ENCODE measurements at regions not wholly inside any gene's neighbourhood (a gene's known extent, or its start where the extent isn't known, plus 50 kb on each side); places are given as distances from the start of the nearest gene placed in this dataset.

DNA sequence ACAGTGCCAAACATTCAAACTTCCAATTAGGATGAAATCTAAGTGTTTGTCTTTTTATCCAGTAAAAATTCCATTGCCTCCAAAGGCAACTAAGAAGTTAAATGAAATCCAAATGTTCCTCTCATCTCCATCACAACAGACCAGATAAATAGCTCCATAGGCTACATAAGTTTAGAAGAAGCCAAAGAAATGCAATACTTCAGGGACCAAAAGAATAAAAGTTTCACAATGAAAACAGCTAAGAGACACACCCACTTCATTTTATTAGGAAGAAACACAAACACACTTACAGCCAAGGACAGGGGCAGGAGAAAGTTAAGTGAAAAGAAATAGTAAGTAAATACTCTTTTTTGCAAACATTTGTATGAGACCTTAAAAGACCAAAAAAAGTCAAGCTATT is 88.5 kb upstream of the CCDC150 start:
- Histone ChIP-seq H3K9ac (ENCODE audit: low read length) (no peak overlapping the region), H3F3A (ENCODE audit: insufficient read depth, low read length) (no peaks in the 10 kb centered on the region), H3K27me3 (ENCODE audit: insufficient read depth, low read length) (no peaks in the 10 kb centered on the region), H3K36me3 (ENCODE audit: insufficient read depth, low read length) (no peaks in the 10 kb centered on the region), H3K27ac (ENCODE audit: low read depth, low read length, poor library complexity, severe bottlenecking) (no peak overlapping the region), H3K9me2 (ENCODE audit: low read depth, low read length) (no peaks in the 10 kb centered on the region), H3K4me1 (ENCODE audit: insufficient read depth, low read length, severe bottlenecking) (no peaks in the 10 kb centered on the region), H4K20me1 (ENCODE audit: insufficient read depth, low read length) (no peaks in the 10 kb centered on the region), H3K4me2 (ENCODE audit: low read length) (no peak overlapping the region), H2AFZ (ENCODE audit: low read length) (no peak overlapping the region), H3K79me2 (ENCODE audit: insufficient read depth, low read length) (no peaks in the 10 kb centered on the region), H3K4me3 (ENCODE audit: low read depth, low read length, poor library complexity, severe bottlenecking) (no peak overlapping the region), H3K9me3 (ENCODE audit: low read length) (no peaks in the 10 kb centered on the region)
- no peak for TF ChIP-seq EZH2 (IDR thresholded peaks at IDR 0.05; ENCODE audit: borderline replicate concordance, low read length)

DNA sequence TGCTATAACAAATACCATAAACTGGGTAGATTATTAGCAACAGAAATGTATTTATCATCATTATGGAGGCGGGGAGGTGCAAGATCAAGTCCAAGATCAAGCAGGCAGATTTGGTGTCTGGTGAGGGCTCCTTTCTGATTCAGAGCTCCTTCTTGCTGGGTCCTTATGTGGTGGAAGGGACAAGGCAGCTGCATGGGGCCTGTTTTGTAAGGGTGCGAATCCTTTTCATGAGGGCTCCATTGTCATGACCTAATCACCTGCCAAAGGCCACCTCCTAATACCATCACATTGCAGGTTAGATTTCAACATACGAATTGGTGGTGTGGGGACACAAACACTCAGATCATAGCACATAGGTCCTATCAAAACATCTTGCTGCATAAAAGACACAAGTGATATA is 84.4 kb upstream of the CCDC150 start:
- Histone ChIP-seq H3K9ac (ENCODE audit: low read length) (no peak overlapping the region), H3K9me3 (ENCODE audit: low read length) (no peaks in the 10 kb centered on the region), H3F3A (ENCODE audit: insufficient read depth, low read length) (no peaks in the 10 kb centered on the region), H3K27ac (ENCODE audit: low read depth, low read length, poor library complexity, severe bottlenecking) (no peak overlapping the region), H3K9me2 (ENCODE audit: low read depth, low read length) (no peaks in the 10 kb centered on the region), H3K36me3 (ENCODE audit: insufficient read depth, low read length) (no peaks in the 10 kb centered on the region), H4K20me1 (ENCODE audit: insufficient read depth, low read length) (no peaks in the 10 kb centered on the region), H3K4me1 (ENCODE audit: insufficient read depth, low read length, severe bottlenecking) (no peaks in the 10 kb centered on the region), H3K79me2 (ENCODE audit: insufficient read depth, low read length) (no peaks in the 10 kb centered on the region), H3K27me3 (ENCODE audit: insufficient read depth, low read length) (no peaks in the 10 kb centered on the region), H3K4me2 (ENCODE audit: low read length) (no peak overlapping the region), H3K4me3 (ENCODE audit: low read depth, low read length, poor library complexity, severe bottlenecking) (no peak overlapping the region), H2AFZ (ENCODE audit: low read length) (no peak overlapping the region)
- TF ChIP-seq, protein P1, sequence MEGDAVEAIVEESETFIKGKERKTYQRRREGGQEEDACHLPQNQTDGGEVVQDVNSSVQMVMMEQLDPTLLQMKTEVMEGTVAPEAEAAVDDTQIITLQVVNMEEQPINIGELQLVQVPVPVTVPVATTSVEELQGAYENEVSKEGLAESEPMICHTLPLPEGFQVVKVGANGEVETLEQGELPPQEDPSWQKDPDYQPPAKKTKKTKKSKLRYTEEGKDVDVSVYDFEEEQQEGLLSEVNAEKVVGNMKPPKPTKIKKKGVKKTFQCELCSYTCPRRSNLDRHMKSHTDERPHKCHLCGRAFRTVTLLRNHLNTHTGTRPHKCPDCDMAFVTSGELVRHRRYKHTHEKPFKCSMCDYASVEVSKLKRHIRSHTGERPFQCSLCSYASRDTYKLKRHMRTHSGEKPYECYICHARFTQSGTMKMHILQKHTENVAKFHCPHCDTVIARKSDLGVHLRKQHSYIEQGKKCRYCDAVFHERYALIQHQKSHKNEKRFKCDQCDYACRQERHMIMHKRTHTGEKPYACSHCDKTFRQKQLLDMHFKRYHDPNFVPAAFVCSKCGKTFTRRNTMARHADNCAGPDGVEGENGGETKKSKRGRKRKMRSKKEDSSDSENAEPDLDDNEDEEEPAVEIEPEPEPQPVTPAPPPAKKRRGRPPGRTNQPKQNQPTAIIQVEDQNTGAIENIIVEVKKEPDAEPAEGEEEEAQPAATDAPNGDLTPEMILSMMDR (IDR thresholded peaks at IDR 0.05; ENCODE audit: low read length): no peak
- no peak for TF ChIP-seq EZH2 (IDR thresholded peaks at IDR 0.05; ENCODE audit: borderline replicate concordance, low read length)

DNA sequence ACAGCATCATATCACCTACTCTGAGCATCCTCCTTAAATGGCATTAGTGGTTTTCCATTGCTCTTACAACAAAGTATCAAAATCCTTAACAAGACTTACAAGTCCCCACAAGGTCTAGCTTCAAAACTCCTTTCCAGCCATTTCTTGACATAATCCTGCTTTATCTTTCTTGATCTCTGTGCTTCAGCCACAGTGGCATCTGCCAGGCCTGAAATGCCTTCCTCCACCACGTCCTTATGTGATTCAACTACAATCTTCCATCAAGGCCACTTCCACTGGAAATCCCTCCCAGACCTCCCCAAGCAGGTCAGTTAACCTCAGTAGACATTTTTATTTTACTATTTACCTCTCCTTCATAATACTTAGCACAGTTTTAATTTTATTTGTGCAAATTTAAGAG is 83.8 kb upstream of the CCDC150 start:
- Histone ChIP-seq H3K9me3 (ENCODE audit: low read length) (no peaks in the 10 kb centered on the region), H4K20me1 (ENCODE audit: insufficient read depth, low read length) (no peaks in the 10 kb centered on the region), H3K4me1 (ENCODE audit: insufficient read depth, low read length, severe bottlenecking) (no peaks in the 10 kb centered on the region), H2AFZ (ENCODE audit: low read length) (no peak overlapping the region), H3K27me3 (ENCODE audit: insufficient read depth, low read length) (no peaks in the 10 kb centered on the region), H3K9ac (ENCODE audit: low read length) (no peak overlapping the region), H3K36me3 (ENCODE audit: insufficient read depth, low read length) (no peaks in the 10 kb centered on the region), H3K4me3 (ENCODE audit: low read depth, low read length, poor library complexity, severe bottlenecking) (no peak overlapping the region), H3K9me2 (ENCODE audit: low read depth, low read length) (no peaks in the 10 kb centered on the region), H3K79me2 (ENCODE audit: insufficient read depth, low read length) (no peaks in the 10 kb centered on the region), H3F3A (ENCODE audit: insufficient read depth, low read length) (no peaks in the 10 kb centered on the region), H3K4me2 (ENCODE audit: low read length) (no peak overlapping the region), H3K27ac (ENCODE audit: low read depth, low read length, poor library complexity, severe bottlenecking) (no peak overlapping the region)
- no peak for TF ChIP-seq EZH2 (IDR thresholded peaks at IDR 0.05; ENCODE audit: borderline replicate concordance, low read length)
- TF ChIP-seq, protein P1 (IDR thresholded peaks at IDR 0.05; ENCODE audit: low read length): no peak

DNA sequence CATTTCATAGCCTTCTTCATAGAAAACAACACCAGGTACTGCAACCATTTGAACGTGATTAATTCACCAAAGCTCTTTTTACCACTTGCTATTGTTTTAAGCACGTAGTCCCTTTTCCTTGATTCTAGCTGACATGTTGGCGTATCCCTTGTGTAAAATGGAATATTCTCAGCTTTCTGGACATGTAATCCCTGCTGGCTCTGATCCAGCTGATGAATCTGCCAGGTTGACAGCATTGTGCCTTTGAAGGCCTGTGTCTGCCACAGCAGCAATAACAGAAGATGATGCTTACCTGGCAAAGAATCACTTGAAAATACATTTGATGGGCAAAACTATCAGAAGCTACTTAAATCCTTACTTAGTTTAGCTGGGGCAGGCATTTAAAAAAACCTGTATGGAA is 81.0 kb upstream of the CCDC150 start:
- no peak overlapping the region for H3K4me2 ChIP-seq (ENCODE audit: low read length)
- TF ChIP-seq, protein P1 (IDR thresholded peaks at IDR 0.05; ENCODE audit: low read length): no peak
- TF ChIP-seq EZH2 (IDR thresholded peaks at IDR 0.05; ENCODE audit: borderline replicate concordance, low read length): no peak
- no peaks in the 10 kb centered on the region for H3K4me1 ChIP-seq (ENCODE audit: insufficient read depth, low read length, severe bottlenecking)
- no peak overlapping the region for H3K27ac ChIP-seq (ENCODE audit: low read depth, low read length, poor library complexity, severe bottlenecking)
- no peaks in the 10 kb centered on the region for H3K9me3 ChIP-seq (ENCODE audit: low read length)
- H3K9me2 ChIP-seq (ENCODE audit: low read depth, low read length): no peaks in the 10 kb centered on the region
- H4K20me1 ChIP-seq (ENCODE audit: insufficient read depth, low read length): no peaks in the 10 kb centered on the region
- H3K27me3 ChIP-seq (ENCODE audit: insufficient read depth, low read length): no peaks in the 10 kb centered on the region
- H3K36me3 ChIP-seq (ENCODE audit: insufficient read depth, low read length): no peaks in the 10 kb centered on the region
- no peaks in the 10 kb centered on the region for H3F3A ChIP-seq (ENCODE audit: insufficient read depth, low read length)
- H2AFZ ChIP-seq (ENCODE audit: low read length): no peak overlapping the region
- no peaks in the 10 kb centered on the region for H3K79me2 ChIP-seq (ENCODE audit: insufficient read depth, low read length)
- H3K9ac ChIP-seq (ENCODE audit: low read length): no peak overlapping the region
- no peak overlapping the region for H3K4me3 ChIP-seq (ENCODE audit: low read depth, low read length, poor library complexity, severe bottlenecking)

All from OCI-LY1 (cell line).